ENCODE measurements at regions not wholly inside any gene's neighbourhood (a gene's known extent, or its start where the extent isn't known, plus 50 kb on each side); places are given as distances from the start of the nearest gene placed in this dataset.

DNA sequence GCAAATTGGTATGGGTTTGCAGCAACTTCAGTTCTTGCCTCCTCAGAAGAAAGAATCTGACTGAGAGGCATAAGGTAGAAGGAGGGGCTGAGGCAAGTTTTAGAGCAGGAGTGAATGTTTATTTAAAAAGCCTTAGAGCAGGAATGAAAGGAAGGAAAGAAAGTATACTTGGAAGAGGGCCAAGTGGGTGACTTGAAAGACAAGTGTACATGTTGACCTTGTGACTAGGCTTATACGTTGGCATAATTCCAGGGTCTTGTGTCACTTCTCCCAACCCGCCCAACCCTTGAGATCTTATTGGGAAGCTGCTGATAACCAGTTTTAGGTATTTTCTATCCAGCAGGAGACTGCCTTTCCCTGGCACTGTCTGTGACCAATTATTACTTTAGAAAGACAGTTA is 436.9 kb upstream of the ZNF717 start:
- H3K9me3 ChIP-seq, result no peaks in the 10 kb centered on the region
- ATAC-seq (ENCODE audit: low FRiP score in 2 of 2) (no peak), DNase-seq (no peak)
- H3K4me3 ChIP-seq, result no peak overlapping the region
- no peaks in the 10 kb centered on the region for H3K36me3 ChIP-seq
- no peaks in the 10 kb centered on the region for H3K27me3 ChIP-seq
- TF ChIP-seq CTCF (IDR thresholded peaks at IDR 0.05) (no peak), POLR2AphosphoS5 (IDR thresholded peaks at IDR 0.05) (no peak), EP300 (IDR thresholded peaks at IDR 0.05) (no peak), POLR2A (IDR thresholded peaks at IDR 0.05) (no peak)
- no peaks in the 10 kb centered on the region for H3K4me1 ChIP-seq
- 23 to 46% methylated on average over 2 of the region's 2 CpGs for WGBS, 2 donors
- H3K27ac ChIP-seq, result no peak overlapping the region

DNA sequence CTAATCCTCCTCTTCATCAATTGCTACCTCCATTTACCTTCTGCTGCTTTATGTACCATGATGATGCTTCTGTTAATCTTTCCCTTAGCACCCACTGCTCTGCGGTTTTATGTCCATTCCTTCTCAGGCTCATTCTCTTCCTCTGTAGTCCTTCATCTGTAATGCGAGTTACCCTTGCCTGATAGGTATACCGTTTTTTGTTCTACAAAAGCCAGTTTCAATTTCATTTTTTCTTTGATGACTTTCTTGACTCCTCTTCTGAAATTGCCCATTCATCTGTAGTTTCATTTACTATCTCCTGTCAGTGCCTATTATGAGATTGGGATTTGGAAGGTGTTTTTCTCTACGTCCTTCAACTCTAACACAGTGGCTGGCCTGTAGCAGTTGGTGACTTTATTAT is 445.9 kb upstream of the ZNF717 start:
- Histone ChIP-seq H3K36me3 (no peaks in the 10 kb centered on the region), H3K27ac (no peak overlapping the region), H3K9me3 (no peaks in the 10 kb centered on the region), H3K27me3 (no peaks in the 10 kb centered on the region), H3K4me1 (no peaks in the 10 kb centered on the region), H3K4me3 (no peak overlapping the region)
- no peak for DNase-seq
- TF ChIP-seq POLR2A (IDR thresholded peaks at IDR 0.05) (no peak), EP300 (IDR thresholded peaks at IDR 0.05) (no peak), CTCF (IDR thresholded peaks at IDR 0.05) (no peak), POLR2AphosphoS5 (IDR thresholded peaks at IDR 0.05) (no peak)
- no peak for ATAC-seq (ENCODE audit: low FRiP score in 2 of 2)
- WGBS, 2 donors, result 90 to 92% methylated on average over 4 of the region's 4 CpGs

DNA sequence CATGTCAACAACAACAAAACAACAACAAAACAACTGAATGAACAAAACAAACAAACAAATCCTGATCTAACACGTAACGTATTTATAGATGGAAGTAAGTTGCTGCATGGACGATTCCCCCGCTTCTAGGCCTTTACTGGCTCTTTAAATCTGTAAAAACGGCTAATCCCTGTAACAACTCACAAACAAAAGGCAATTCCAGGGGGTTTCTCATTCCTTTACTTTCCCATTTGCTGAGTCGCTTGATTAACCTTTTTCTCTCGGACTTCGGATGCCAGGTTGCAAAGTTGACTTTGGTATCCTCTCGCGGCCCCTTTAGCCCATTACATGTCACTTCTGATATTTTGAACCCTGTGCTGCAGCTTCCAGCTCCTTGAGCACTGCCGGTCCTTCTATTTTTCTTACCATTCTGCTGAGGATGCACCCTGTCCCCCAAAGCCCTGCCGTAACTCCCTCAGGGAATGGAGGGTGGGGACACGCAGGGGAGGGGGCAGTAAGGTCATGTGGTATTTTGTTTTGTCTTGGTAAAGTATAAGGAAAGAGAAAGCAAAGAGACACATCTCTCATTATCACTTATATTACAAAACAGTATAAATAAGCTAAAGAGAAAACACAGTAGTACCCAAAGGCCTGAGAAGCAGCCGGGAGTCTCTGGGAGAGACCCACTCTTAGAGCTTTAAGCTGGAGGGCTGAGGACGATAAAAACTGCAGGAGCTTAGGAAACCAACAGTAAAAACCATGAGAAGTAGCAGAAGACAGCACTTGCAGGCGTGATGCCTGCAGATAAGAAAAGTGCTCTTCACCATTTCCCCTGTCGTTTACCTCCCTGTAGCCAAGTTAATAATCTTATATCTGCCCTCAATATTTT is 457.8 kb upstream of the ZNF717 start:
- ATAC-seq (ENCODE audit: low FRiP score in 2 of 2), result no peak

DNA sequence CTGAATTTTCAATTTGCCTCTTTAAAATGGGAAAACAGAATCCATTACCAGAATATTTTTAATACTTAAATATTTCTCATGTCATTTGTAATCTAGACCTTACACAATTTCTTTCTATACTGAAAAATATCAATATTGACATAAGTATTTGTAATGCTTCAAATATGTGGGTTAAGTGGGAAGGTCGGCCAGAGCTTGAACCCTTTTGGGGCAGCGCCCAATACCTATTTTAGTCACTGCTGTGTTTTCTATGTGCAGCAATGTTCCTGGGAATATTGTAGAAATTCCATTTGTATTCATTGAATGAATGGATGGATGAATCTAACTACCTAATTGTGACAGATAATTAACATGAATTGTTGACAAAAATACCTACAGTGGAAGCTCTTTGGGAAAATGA is 459.7 kb upstream of the ZNF717 start:
- peak in 1 of 4 donors; percentile 12 for TF ChIP-seq EP300 (IDR thresholded peaks at IDR 0.05)
- no peak for TF ChIP-seq POLR2AphosphoS5 (IDR thresholded peaks at IDR 0.05)
- whole genome bisulfite sequencing, 2 donors, result 68 to 77% methylated on average over 2 of the region's 2 CpGs
- Histone ChIP-seq H3K4me3 (no peak overlapping the region), H3K4me1 (peaks cover 0 to 4% (median 0%) of the 10 kb centered on the region in 4 donors), H3K36me3 (no peaks in the 10 kb centered on the region), H3K9me3 (no peaks in the 10 kb centered on the region), H3K27ac (no peak overlapping the region), H3K27me3 (no peaks in the 10 kb centered on the region)
- DNase-seq, result peak in 1 of 2 donors; percentile 31
- no peak for ATAC-seq (ENCODE audit: low FRiP score in 2 of 2)

More for the DNA sequence above, 457.8 kb upstream of the ZNF717 start:
- Histone ChIP-seq H3K9me3 (no peaks in the 10 kb centered on the region), H3K4me1 (peaks cover 0 to 4% (median 0%) of the 10 kb centered on the region in 4 donors), H3K27ac (no peak overlapping the region), H3K27me3 (no peaks in the 10 kb centered on the region), H3K36me3 (no peaks in the 10 kb centered on the region), H3K4me3 (no peak overlapping the region)
- 84 to 87% methylated on average over 17 of the region's 17 CpGs for WGBS, 2 donors
- no peak for DNase-seq
- TF ChIP-seq CTCF (IDR thresholded peaks at IDR 0.05), result no peak
- TF ChIP-seq POLR2A (IDR thresholded peaks at IDR 0.05), result no peak
- TF ChIP-seq EP300 (IDR thresholded peaks at IDR 0.05), result no peak
- no peak for TF ChIP-seq POLR2AphosphoS5 (IDR thresholded peaks at IDR 0.05)

DNA sequence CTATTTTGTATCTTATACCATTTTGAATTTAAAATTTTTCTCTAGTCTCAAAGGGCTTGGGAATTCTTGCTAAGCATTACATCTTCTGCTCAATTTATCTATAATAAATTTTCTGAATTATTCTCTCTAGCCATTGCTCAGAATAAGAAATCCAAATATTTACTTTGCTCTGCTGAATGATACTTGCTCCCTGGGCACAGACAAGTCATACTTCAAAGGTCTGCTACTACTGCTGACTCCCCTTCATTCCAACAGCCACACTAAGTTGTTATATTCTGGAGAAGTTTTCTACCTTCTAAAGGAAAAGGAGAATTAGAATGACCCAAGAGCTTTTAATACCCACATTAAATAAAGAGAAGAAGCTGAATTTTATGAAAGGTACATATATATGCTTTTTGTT is 460.3 kb upstream of the ZNF717 start:
- no peak for DNase-seq
- H3K36me3 ChIP-seq, result no peaks in the 10 kb centered on the region
- no peak for TF ChIP-seq POLR2AphosphoS5 (IDR thresholded peaks at IDR 0.05)
- no peak for TF ChIP-seq CTCF (IDR thresholded peaks at IDR 0.05)
- no peak for TF ChIP-seq POLR2A (IDR thresholded peaks at IDR 0.05)
- TF ChIP-seq EP300 (IDR thresholded peaks at IDR 0.05), result no peak
- no peak for ATAC-seq (ENCODE audit: low FRiP score in 2 of 2)
- H3K27me3 ChIP-seq, result no peaks in the 10 kb centered on the region
- H3K27ac ChIP-seq, result no peak overlapping the region
- H3K4me1 ChIP-seq, result peaks cover 0 to 4% (median 0%) of the 10 kb centered on the region in 4 donors
- H3K9me3 ChIP-seq, result no peaks in the 10 kb centered on the region
- H3K4me3 ChIP-seq, result no peak overlapping the region
